K562 (cell line): ENCODE measurements at regions not wholly inside any gene's neighbourhood (a gene's known extent, or its start where the extent isn't known, plus 50 kb on each side); places are given as distances from the start of the nearest gene placed in this dataset.
A peak's percentile ranks its signal among the peaks of the same experiment; 100 is the strongest.

ENCODE experiments used
- ARID4B ChIP-seq: sonication (generic); formaldehyde crosslinking; IDR thresholded peaks from 2 replicates; pipeline ENCODE4 v1.8.0; 2022; ENCODE audit warnings: mild to moderate bottlenecking, missing genetic modification reagents
- CHD2 ChIP-seq: IDR thresholded peaks from 2 replicates; pipeline ENCODE4 v1.6.1; 2011; ENCODE audit warnings: low read depth, low read length
- E2F3 ChIP-seq: fragments of 250-450 bp; sonication (Bioruptor Pico); IDR thresholded peaks from 2 replicates; pipeline ENCODE4 v1.4.0; 2020; ENCODE audit warnings: mild to moderate bottlenecking
- ESRRB ChIP-seq: fragments of 250-450 bp; sonication (Bioruptor Pico); IDR thresholded peaks from 2 replicates; pipeline ENCODE4 v1.5.0; 2020; ENCODE audit warnings: mild to moderate bottlenecking, moderate library complexity, borderline replicate concordance
- EZH2 ChIP-seq: IDR thresholded peaks from 2 replicates; pipeline ENCODE4 v1.6.1; 2012; ENCODE audit warnings: low read depth, mild to moderate bottlenecking, inconsistent platforms, low read length, borderline replicate concordance
- FOS ChIP-seq: IDR thresholded peaks from 3 replicates; pipeline ENCODE4 v1.6.1; 2011; ENCODE audit not compliant: insufficient read length; ENCODE audit errors: extremely low read depth
- KDM5B ChIP-seq: fragments of 200-600 bp; sonication (generic); IDR thresholded peaks from 2 replicates; pipeline ENCODE4 v1.6.1; 2012; ENCODE audit warnings: low read depth, mild to moderate bottlenecking, moderate library complexity, low read length, control low read depth, inconsistent platforms; ENCODE audit not compliant: insufficient replicate concordance
- NELFE ChIP-seq: IDR thresholded peaks from 2 replicates; pipeline ENCODE4 v1.6.1; 2011; ENCODE audit warnings: mild to moderate bottlenecking; ENCODE audit not compliant: insufficient read depth, insufficient read length
- PHB ChIP-seq: fragments of 250-450 bp; sonication (Bioruptor Pico); IDR thresholded peaks from 2 replicates; pipeline ENCODE4 v1.5.0; 2021
- PML ChIP-seq: IDR thresholded peaks from 2 replicates; pipeline ENCODE4 v1.6.1; 2012; ENCODE audit warnings: low read length, inconsistent platforms
- THAP7 ChIP-seq: fragments of 250-450 bp; sonication (Bioruptor Pico); IDR thresholded peaks from 2 replicates; pipeline ENCODE4 v1.5.0; 2021
- YY1 ChIP-seq, 3 experiments: IDR thresholded peaks; 2 replicates each; pipeline ENCODE4 v1.6.1; 2011; ENCODE audit warnings: low read length in 2 of 3, mild to moderate bottlenecking in 2 of 3, moderate library complexity in 2 of 3, borderline replicate concordance in 1 of 3, control low read depth in 1 of 3, low read depth in 1 of 3; ENCODE audit not compliant: insufficient read depth in 3 of 3, insufficient replicate concordance in 2 of 3, control insufficient read depth in 1 of 3, insufficient read length in 1 of 3; ENCODE audit errors: extremely low read depth in 1 of 3
- ZNF121 ChIP-seq: sonication (generic); formaldehyde crosslinking; conservative IDR thresholded peaks from 2 replicates; pipeline ENCODE4 v1.8.0; 2022; ENCODE audit warnings: missing genetic modification reagents
- ZNF76 ChIP-seq: fragments of 250-450 bp; sonication (Bioruptor Pico); IDR thresholded peaks from 2 replicates; pipeline ENCODE4 v1.4.0; 2020; ENCODE audit warnings: mild to moderate bottlenecking, moderate library complexity, borderline replicate concordance
- TF ChIP-seq, protein P1 (sequence below): sonication (generic); formaldehyde crosslinking; IDR thresholded peaks from 2 replicates; pipeline ENCODE4 v1.8.1; 2023; ENCODE audit warnings: missing genetic modification reagents, mild to moderate bottlenecking, borderline replicate concordance
- TF ChIP-seq, protein P2 (sequence below): fragments of 250-450 bp; sonication (Bioruptor Pico); IDR thresholded peaks from 2 replicates; pipeline ENCODE4 v1.8.0; 2021; ENCODE audit warnings: moderate library complexity, mild to moderate bottlenecking, inconsistent platforms

DNA sequence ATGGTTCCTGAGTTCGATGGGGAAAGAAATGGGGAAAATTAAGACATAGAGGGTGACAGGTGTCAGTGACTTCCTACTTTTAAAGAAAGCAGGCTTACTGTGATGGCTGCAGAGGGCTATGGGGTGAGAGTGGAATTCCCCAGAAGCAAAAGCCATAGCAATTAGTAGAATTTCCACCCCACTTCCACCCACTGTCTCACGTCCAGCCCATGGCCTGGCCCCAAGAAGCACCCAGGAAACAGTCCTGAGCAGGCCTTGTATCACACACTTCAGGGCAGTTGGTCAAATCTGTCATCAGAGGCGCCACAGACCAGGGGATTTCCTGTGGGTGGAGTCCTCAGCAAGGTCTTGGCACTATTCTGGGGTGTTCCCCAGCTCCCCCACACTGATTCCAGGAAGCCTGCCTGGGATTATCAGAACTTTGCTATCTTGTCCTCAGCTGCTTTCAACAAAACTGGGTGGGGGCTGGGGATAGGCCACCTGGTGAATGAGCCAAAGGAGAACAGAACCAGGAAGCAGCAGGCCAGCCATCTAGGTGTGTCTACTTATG lies 120.1 kb upstream of the CCND2 start (continued):
- TF ChIP-seq FOS (no peak), PML (peak; percentile 32; the same call in 1 of the 2 replicates), THAP7 (CRISPR knock-in tag) (no peak), EZH2 (no peak), YY1 (IDR thresholded peaks at IDR 0.05; ENCODE audit: borderline replicate concordance in 1 of 3, control insufficient read depth in 1 of 3, extremely low read depth in 1 of 3, insufficient read depth in 3 of 3, insufficient read length in 1 of 3, insufficient replicate concordance in 2 of 3, low read depth in 1 of 3, low read length in 2 of 3) (no peak), ARID4B (CRISPR knock-in tag) (no peak), PHB (CRISPR knock-in tag) (no peak), KDM5B (no peak), CHD2 (no peak), E2F3 (CRISPR knock-in tag) (0 out of 2 replicates have a peak, but pooled peaks have one; percentile 15), ESRRB (no peak), ZNF76 (no peak), NELFE (no peak), ZNF121 (no peak)
- TF ChIP-seq, protein P1, sequence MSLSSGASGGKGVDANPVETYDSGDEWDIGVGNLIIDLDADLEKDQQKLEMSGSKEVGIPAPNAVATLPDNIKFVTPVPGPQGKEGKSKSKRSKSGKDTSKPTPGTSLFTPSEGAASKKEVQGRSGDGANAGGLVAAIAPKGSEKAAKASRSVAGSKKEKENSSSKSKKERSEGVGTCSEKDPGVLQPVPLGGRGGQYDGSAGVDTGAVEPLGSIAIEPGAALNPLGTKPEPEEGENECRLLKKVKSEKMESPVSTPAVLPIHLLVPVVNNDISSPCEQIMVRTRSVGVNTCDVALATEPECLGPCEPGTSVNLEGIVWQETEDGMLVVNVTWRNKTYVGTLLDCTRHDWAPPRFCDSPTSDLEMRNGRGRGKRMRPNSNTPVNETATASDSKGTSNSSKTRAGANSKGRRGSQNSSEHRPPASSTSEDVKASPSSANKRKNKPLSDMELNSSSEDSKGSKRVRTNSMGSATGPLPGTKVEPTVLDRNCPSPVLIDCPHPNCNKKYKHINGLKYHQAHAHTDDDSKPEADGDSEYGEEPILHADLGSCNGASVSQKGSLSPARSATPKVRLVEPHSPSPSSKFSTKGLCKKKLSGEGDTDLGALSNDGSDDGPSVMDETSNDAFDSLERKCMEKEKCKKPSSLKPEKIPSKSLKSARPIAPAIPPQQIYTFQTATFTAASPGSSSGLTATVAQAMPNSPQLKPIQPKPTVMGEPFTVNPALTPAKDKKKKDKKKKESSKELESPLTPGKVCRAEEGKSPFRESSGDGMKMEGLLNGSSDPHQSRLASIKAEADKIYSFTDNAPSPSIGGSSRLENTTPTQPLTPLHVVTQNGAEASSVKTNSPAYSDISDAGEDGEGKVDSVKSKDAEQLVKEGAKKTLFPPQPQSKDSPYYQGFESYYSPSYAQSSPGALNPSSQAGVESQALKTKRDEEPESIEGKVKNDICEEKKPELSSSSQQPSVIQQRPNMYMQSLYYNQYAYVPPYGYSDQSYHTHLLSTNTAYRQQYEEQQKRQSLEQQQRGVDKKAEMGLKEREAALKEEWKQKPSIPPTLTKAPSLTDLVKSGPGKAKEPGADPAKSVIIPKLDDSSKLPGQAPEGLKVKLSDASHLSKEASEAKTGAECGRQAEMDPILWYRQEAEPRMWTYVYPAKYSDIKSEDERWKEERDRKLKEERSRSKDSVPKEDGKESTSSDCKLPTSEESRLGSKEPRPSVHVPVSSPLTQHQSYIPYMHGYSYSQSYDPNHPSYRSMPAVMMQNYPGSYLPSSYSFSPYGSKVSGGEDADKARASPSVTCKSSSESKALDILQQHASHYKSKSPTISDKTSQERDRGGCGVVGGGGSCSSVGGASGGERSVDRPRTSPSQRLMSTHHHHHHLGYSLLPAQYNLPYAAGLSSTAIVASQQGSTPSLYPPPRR (CRISPR knock-in tag) = no peak
- TF ChIP-seq, protein P2, sequence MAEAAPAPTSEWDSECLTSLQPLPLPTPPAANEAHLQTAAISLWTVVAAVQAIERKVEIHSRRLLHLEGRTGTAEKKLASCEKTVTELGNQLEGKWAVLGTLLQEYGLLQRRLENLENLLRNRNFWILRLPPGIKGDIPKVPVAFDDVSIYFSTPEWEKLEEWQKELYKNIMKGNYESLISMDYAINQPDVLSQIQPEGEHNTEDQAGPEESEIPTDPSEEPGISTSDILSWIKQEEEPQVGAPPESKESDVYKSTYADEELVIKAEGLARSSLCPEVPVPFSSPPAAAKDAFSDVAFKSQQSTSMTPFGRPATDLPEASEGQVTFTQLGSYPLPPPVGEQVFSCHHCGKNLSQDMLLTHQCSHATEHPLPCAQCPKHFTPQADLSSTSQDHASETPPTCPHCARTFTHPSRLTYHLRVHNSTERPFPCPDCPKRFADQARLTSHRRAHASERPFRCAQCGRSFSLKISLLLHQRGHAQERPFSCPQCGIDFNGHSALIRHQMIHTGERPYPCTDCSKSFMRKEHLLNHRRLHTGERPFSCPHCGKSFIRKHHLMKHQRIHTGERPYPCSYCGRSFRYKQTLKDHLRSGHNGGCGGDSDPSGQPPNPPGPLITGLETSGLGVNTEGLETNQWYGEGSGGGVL (CRISPR knock-in tag) = no peak
